ENCODE measurements at regions not wholly inside any gene's neighbourhood (a gene's known extent, or its start where the extent isn't known, plus 50 kb on each side); places are given as distances from the start of the nearest gene placed in this dataset.

DNA sequence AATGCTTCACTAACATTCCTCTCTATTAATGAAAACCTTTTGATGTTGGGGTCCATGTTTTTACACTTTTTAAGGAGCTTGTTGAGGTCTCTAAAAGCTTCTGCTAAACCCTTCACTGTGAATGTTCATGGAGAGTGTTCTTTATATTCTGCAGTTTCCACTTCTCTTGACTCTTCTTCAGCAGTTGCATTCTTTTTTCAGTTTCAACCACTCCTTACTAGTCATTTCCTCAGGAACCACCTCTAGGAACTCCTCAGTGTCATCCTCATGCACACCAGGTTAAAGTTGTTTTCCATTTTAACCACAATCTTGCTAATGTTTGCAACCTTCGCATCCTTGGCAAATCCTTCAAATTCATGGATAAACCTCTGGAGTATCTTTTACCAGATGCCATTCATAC lies 821.6 kb downstream of the ANKRD7 start:
- TF ChIP-seq CTCF (IDR thresholded peaks at IDR 0.05; ENCODE audit: borderline replicate concordance, extremely low read depth, low read length, poor library complexity, severe bottlenecking) (no peak), EZH2 (IDR thresholded peaks at IDR 0.05; ENCODE audit: borderline replicate concordance, low read depth, low read length, severe bottlenecking) (no peak)

Data from DND-41 (cell line).